HuH-7 (cell line): ENCODE measurements at regions not wholly inside any gene's neighbourhood (a gene's known extent, or its start where the extent isn't known, plus 50 kb on each side); places are given as distances from the start of the nearest gene placed in this dataset.
"Not testable (repeated sequence)": the region's sequence is repeated elsewhere in the genome, so short reads cannot be mapped to it uniquely, and the experiment has no call there.

Experiments
- DNase-seq: peaks from one replicate; pipeline ENCODE4 v3.0.0; 2011; ENCODE audit warnings: low spot score

DNA sequence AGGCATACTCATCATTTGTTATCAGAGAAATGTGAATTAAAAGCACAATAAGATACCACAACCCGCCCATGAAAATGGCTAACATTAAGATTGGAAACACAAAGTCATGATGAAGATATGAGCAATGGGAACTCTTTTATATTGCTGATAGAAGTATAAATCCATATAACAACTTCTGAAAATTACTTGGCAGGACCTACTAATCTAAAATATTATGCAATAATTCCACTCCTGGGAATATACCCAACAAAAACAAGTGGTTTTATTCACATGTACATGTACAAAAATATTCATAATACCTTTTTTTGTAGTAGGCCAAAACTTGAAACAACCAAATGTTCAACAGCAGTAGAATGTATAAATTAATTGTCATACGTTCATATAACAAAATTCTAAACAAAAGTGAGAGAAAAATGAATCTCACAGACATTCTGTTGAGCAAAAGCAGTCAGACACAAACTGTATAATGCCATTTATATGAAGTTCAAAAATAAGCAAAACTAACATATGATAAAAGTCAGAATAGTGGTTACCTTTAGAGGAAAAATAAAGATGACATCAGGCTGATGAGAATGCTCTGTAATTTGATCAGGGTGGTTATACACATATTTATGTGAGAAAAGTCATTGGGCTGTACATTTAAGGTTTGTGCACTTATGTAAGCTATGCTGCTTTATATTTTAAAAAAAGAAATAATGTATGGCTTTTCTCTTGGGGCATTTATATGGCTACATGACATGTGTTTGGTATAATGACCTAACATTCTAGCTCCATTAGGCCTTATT lies 309.2 kb upstream of the KITLG start:
- DNase-seq: no peak

DNA sequence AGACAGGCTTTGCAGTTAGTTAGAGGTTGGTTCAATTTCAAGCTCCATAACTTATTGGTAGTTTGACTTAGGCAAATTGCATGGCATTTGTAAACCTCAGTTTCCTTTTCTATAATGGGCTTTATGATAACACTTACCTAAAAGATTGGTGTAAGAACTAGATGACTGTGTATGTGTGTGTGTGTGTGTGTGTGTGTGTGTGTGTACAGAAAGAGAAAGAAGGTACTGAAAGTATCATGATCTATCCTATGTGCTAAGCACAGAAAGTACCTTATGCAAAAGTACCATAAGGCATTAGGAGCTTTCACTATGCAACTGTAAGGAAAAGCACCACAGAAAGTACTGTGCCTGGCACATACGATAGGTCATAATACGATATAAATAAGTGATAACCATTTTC lies 304.3 kb upstream of the KITLG start:
- no peak for DNase-seq

DNA sequence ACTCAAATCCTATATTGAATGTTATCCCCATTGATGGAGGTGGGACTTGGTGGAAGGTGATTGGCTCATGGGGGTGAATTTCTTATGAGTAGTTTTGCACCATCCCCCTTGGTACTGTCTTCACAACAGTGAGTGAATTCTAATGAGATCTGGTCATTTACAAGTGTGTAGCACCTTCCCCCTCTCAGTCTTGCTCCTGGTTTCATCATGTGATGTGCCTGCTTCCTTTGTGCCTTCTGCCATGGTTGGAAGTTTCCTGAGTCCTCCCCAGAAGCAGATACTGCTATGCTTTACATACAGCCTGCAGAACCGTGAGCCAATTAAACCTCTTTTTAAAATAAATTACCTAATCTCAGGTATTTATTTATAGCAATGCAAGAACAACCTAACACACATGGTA lies 302.4 kb upstream of the KITLG start:
- no peak for DNase-seq

DNA sequence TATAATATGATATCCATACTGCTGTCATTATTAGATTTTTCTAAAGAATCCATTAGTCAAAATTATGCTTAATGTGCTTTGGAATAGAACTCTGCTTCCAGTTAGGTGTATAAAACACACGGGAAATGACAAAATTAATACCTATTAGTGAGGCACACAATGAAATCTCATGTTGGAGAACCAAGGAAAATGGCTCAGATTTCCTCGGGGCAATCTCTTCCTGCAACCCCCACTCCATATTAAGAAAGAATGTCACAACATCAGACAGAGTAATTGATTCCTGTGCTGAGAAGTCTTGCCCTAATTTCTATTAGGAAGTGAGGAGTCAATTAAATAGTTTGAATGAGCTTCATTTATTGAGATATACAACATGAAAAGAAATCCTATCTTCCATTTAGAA lies 299.8 kb upstream of the KITLG start:
- no peak for DNase-seq

DNA sequence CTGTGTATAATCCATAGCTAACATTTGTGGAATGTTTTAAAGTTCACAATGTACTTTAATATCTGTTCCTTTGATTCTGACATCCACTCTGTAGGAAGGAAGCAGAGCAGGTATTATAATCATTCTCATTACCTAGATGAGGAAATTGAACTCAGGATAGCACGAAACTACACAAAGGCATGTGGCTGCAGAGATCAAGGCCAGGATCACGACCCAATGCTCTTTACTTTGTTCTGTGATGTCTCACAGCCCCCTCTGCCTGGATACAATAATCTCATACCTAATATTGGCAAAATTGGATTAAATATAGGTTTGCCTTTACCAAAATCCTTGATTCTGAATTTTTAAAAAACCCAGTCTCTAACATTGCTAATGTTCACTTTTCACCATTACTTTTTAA lies 298.0 kb upstream of the KITLG start:
- no peak for DNase-seq

DNA sequence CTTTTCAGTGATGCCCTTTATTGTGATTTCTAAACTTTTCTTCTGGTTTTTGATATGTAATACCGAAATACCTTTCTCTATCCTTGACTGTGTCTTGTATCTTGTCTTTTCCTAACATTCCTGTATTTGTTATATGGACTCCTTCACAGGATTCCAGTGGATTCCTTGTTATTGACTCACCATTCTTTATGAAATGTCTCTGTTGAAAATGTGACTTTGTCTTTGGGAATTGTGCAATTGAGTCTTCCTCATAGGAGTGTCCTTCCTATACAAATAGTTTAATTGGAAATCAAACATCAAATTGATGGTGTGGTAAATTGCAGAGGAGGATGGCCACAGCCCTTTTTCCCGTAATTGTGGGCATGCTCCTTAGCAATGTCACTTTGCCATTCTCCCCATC lies 296.6 kb upstream of the KITLG start:
- DNase-seq: no peak

DNA sequence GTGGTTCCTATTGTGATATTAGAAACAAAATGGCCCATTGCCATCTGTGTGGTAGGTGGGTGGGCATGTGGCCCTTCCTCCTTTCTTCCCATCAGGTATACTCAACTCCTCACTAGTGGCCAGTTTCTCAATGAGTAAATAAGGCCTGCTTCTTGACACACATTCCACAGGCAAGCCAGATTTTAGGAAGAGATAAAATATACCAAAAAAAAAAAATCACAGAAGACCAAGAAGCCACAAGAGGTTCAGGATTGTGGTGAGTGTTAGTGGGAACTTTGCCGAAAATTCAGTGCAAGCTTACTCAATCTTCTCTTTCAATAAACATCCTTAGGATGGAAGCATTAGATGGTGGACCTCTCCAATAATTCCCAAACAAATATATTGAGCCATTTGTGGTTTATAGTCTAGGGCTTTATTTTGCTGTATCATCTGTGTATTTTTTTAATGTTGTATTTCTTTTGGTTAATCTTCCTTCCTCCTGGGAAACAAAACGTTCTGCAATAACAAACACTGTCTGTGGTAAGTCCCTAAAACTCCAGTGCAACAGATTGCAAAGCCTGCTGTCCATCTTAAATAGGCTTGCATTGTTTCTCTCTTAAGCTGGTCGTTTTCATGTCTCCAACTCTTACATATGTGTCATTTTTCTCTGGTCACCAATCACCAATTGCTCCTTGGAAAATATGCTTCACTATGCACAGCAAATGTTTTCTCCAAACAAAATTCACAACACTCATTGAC lies 289.9 kb upstream of the KITLG start:
- DNase-seq: no peak

DNA sequence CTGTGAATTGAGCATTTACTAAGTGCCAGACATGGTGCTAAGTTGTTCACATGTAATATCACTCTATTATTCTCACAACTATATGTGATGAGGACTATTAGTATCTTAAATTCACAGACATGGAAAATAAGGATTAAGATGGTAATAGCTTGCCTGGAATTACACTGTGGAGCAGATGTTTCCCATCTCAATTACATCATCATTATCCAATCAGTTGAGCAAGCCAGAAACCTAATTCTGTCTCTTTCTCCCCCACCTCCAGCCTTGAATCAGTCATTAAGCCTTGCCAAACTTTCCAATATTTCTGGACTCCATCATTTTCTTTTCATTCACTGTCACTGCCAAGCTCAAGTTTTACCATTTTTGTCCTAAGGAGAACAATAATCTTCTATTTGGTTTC lies 287.8 kb upstream of the KITLG start:
- DNase-seq: no peak

DNA sequence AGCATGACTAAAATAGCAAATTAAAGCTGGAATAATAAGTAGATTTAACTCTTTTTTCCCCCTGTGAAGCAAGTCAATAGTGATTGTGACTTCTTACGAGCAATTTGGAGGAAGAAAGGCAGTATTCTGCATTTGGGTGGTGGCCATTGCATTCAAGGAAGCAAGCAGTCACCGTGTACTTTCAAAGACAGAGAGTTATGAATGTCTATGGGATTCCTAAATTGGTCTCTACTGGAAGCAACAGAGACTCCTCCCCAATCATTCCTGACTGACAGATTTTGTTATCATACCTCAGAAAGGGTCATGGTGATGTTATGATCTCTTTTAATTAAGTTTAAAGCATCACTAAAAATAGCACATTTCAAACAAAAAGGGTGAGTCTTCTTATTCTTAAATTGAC lies 287.2 kb upstream of the KITLG start:
- no peak for DNase-seq

DNA sequence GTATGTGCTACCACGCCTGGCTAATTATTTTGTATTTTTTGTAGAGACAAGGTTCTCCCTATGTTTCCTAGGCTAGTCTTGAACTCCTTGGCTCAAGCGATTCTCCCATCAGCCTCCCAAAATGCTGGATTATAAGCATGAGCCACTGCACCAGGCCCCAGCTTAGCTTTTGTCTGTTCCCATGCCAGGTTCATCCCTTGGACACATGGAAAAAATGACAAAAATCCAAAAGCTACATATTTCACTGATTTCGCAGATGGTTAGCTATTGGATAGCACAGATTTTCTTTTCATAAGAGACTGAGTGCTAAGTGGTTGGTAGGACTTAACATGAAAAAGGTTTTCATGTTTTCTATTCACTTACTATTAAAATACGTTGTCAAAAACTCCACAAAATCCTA lies 286.6 kb upstream of the KITLG start:
- DNase-seq: no peak

DNA sequence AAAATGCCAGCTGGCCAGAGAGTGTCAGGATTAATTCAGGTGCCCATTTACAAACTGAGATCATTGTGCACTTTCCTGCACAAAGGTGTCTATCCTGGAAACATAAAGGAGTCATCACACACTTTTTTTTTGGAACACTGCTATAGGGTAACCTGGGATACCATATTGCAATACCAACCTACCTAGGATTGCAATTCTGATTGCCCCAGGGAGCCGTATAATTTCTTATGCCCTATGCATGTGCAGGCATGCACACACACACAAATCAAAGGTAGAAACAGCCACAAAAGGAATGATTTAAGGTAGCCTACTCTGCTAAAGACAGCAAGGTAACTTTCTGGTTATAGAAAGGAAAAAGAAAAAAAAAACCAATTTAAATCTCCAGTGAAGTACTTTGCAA lies 285.3 kb upstream of the KITLG start:
- DNase-seq: no peak

DNA sequence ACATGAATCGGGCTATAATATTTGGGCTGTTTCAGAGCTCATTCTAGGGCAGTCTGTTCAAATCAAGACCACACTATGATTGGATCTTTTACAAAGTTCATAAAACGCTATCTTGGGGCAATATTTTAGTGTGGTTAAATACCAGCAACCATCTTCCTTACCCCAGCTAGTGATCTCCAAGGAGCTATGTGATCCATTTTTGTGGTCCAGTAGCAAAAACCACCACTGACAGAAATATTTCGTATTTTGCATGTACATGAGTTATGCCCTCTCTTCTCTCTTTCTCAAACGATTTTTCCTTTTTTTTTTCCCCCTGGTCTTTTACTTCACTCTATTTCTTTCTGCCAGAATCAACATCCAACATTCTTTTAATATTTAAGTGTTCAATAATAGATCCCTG lies 280.6 kb upstream of the KITLG start:
- no peak for DNase-seq

DNA sequence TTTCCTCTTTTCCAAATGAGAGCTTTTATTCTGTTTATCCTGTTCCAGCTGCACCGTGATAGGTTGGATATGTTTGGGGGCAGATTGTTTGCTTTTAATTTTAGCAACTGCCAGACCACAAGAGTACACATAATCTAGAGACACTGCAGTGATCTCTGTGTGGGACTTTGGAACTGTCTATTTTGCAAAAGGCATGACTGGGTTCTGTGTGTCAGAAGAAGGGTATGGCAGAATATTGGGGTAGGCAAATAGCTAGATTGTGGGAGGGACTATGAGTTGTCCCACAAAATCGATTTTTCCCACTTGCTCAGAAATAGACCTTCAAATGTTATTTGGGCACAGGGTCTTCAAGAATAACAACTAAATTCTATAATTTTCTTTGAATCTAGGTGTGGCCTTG lies 275.9 kb upstream of the KITLG start:
- DNase-seq: peak; percentile 32

DNA sequence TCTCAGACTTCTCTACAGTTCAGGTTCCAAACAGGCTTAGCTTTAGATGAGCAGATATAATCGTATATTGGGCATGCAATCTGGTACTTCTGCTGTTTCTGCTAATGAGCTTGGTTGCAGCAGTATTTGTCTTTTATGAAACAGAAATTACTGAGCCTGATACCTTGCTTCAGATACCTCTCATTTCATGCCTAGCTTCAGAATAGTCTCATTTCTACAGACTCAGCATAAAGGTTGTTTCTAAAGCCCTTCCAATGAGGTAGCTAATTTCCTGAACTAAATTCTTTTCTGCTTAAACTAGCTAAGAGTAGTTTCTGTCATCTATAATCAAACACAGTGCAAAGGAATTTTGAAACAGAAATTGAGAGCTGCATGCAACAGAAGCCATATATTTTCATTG lies 275.0 kb upstream of the KITLG start:
- DNase-seq: no peak

DNA sequence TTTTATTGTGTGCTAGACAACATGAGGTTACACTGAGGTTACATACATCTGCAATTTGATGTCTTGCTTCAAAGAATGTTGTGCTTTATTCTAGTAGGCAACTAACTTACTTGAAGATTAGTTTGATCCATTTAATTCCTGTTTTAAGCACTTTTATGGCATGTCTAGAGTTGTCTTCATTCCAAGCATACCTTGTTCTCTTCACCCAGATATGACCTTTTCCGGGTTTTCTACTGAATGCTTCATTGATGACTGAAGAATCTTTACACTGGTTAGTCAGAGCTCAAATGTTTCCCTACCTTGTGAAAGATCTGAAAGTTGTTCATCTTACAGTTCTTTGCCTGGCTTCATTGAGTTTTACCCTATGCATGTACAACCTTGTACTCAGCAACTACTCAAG lies 274.0 kb upstream of the KITLG start:
- peak; percentile 19 for DNase-seq

DNA sequence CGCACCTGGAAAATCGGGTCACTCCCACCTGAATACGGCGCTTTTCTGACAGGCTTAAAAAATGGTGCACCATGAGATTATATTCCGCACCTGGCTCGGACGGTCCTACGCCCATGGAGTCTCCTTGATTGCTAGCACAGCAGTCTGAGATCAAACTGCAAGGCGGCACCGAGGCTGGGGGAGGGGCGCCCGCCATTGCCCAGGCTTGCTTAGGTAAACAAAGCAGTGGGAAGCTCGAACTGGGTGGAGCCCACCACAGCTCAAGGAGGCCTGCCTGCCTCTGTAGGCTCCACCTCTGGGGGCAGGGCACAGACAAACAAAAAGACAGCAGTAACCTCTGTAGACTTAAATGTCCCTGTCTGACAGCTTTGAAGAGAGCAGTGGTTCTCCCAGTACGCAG lies 267.0 kb upstream of the KITLG start:
- not testable (repeated sequence) for DNase-seq

DNA sequence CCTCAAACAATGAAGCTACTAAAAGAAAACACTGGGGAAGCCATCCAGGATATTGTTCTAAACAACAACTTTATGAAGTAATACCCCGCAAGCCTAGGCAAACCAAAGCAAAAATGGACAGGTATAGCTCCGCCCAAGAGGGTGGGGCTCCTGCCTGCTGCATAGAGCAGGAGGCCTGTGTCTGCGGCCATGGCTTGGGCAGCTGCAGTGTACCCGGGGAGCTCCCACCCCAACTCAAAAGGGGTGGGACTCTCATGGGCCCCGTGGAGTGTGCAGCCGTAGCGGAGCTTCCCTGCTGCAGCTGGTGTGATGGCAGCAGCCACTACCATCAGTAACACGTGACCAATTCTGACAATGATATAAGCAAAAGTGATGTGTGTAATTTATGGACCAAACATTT lies 264.2 kb upstream of the KITLG start:
- DNase-seq: no peak

DNA sequence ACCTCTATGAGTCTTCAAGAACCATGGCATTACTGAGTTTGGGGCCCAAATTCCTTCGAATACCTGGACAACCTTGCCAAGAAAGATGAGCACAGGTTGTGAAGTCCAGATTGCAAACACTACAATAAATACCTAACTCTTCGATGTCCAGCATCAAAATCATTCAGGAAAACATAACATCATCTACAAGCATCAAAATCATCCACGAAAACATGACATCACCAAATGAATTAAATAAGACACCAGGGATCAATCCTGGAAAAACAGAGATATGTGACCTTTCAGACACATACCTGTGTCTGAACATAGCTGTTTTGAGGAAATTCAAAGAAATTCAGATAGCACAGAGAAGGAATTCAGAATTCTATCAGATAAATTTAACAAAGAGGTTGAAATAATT lies 262.0 kb upstream of the KITLG start:
- DNase-seq: no peak

DNA sequence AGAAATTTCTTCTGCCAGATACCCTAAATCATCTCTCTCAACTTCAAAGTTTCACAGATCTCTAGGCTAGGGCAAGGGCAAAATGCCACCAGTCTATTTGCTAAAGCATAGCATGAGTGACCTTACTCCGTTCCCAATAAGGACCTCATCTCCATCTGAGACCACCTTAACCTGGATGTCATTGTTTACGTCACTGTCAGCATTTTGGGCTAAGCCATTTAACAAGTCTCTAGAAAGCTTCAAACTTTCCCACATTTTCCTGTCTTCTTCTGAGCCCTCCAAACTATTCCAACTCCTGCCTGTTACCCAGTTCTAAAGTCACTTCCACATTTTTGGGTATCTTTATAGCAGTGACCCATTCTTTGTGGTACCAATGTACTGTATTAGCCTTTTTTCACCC lies 259.2 kb upstream of the KITLG start:
- no peak for DNase-seq

DNA sequence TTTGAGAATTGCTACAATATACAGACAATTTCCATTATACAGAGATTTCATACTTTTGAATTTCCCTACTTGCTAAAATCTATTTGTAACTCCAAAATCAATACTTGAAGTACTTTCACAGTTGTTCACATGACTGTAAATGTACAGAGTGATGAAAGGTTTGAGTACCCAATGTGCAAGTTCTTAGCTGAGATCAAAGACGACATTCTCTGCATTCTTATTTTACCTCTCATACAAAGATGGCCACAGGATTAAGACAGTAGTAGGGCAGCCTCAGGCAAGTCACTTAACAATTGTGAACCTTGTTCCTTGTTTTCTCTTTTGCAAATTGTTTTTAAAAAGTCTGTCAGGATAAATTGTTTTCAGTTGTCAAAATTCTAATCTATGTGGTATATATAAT lies 255.9 kb upstream of the KITLG start:
- no peak for DNase-seq

DNA sequence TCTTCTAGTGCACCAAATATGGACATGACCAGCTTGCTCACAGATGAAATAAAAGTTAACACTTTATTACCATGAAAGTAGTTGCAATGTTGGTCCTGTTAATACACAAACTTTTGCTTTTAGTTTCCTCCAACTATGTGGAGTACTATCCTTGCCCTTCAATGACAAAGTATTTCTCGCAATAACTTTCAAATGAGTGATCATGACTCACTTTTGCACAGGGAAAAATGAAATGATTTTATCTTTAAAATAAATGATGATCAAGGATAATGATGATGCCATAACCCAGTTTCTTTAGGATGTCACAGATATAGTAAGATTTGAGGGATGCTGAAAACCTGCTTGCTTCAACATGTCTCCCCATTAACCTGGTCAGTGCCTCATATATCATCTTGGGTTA lies 254.0 kb upstream of the KITLG start:
- no peak for DNase-seq

DNA sequence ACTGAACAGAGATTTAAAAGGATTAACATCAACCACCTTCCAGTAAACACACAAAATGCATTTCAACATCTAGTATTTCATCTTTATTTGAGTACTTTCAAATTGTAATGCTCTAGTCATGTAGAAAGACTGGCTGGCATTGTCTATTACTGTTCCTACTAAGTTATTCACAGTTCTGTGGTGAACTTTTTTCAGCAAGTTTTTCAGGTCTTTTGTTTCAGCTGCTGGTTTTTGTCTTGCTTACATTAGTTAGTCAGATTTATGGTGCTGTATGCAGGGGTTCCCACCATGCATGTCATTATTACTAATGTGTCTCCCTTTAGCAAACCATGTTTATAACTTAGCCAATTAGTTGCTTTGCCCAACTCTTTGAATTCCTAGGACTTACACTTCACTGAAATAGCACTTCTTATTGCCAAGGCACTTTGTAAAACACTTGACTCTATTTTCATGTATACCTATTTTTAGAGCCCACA lies 253.4 kb upstream of the KITLG start:
- DNase-seq: no peak

DNA sequence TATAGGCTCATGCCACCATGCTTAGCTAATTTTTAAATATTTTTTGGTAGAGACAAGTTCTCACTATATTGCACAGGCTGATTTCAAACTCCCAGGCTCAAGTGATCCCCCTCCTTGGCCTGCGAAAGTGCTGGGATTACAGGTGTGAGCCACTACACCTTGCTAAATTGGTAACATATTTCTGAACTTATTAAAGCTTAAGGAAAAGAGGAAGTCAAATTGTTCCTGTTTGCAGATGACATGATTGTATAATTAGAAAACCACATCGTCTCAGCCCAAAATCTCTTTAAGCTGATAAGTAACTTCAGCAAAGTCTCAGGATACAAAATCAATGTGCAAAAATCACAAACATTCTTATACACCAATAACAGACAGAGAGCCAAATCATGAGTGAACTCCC lies 248.3 kb upstream of the KITLG start:
- not testable (repeated sequence) for DNase-seq

DNA sequence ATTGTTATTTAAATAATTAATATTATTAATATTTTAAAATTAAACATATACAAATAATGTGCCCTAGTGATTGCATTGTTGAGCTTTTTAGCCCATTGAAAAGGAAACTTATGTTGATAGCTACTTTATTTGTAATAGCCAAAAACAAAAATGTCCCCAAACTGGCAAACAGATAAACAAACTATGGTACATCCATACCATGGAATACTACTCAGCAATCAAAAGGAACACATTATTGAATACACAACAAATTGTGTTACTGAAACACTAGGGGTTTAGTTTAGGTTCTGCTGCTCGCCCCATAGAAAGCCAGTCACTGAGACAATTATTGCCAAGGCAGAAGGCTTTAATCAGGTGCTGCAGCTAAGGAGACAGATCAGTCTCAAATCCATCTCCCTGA lies 239.7 kb upstream of the KITLG start:
- no peak for DNase-seq
